GM19193 (cell line): ENCODE measurements at regions not wholly inside any gene's neighbourhood (a gene's known extent, or its start where the extent isn't known, plus 50 kb on each side); places are given as distances from the start of the nearest gene placed in this dataset.

Source experiments
- POLR2A ChIP-seq: IDR thresholded peaks from 4 replicates; pipeline ENCODE4 v1.6.1; 2011; ENCODE audit not compliant: insufficient read depth, insufficient read length; ENCODE audit errors: extremely low read depth

GRCh38 chr2:128726236-128726635, 407.6 kb upstream of the HS6ST1 start:
- no peak for TF ChIP-seq POLR2A

- TF ChIP-seq POLR2A: no peak
Observed at GRCh38 chr2:128726911-128727310, 408.2 kb upstream of the HS6ST1 start.

GRCh38 chr2:128727404-128727803, 408.7 kb upstream of the HS6ST1 start:
- TF ChIP-seq POLR2A: no peak

- TF ChIP-seq POLR2A: no peak
Observed at GRCh38 chr2:128727914-128728313, 409.2 kb upstream of the HS6ST1 start.

DNA sequence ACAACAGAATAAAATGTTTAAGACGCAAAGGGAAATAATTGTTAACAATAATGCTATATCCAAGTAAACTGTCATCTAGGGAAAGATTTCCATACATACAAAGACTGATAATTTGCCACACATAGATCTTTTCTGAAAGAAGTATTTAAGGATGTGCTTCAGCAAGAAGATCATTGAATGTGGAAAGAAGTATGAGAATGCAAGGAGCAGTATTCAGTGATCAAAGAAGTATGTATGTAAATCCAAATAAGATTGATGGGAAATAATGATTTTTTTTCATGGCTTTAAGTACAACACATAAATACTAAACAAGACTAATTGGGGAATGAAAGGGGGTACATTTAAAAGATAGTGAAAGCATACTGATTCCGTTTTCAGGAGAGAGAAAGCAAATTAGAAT, 410.4 kb upstream of the HS6ST1 start:
- no peak for TF ChIP-seq POLR2A

DNA sequence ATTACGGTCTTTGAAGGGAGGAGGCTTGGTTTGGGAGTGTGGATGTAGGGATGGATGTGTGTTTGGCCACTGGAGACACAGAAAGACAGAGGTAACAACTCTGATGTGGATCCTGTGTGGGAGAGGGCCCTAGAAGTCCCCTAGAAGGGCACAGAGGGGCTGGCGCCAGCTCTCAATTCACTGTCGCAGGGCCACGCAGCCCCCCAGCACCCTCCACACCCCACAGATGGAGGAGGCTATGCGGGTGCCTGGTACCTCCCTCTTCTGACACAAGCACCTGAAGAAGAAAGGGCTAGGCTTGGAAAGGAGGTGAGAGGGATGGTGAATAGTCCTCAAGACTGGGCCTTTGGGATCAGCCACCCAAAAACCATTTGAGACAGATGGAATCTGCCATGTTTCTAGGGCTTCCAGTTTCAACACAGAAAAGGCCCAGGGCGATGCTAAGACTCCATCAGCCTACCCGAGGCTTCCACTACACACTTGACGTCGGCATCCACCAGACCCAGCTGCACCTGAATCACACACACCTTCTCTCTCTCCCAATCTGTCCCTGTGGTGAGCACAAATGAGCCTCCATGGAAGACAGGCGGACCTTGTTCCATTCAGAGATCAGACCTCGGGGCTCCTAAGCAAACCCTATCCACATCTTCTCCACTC, 413.5 kb upstream of the HS6ST1 start:
- no peak for TF ChIP-seq POLR2A

GRCh38 chr2:128732976-128733431, 414.3 kb upstream of the HS6ST1 start:
- no peak for TF ChIP-seq POLR2A

- no peak for TF ChIP-seq POLR2A
Observed at GRCh38 chr2:128733450-128733849, 414.8 kb upstream of the HS6ST1 start.

GRCh38 chr2:128734521-128735295, 416.0 kb upstream of the HS6ST1 start:
- TF ChIP-seq POLR2A: no peak

- no peak for TF ChIP-seq POLR2A
Observed at GRCh38 chr2:128735296-128735960, 416.8 kb upstream of the HS6ST1 start.

DNA sequence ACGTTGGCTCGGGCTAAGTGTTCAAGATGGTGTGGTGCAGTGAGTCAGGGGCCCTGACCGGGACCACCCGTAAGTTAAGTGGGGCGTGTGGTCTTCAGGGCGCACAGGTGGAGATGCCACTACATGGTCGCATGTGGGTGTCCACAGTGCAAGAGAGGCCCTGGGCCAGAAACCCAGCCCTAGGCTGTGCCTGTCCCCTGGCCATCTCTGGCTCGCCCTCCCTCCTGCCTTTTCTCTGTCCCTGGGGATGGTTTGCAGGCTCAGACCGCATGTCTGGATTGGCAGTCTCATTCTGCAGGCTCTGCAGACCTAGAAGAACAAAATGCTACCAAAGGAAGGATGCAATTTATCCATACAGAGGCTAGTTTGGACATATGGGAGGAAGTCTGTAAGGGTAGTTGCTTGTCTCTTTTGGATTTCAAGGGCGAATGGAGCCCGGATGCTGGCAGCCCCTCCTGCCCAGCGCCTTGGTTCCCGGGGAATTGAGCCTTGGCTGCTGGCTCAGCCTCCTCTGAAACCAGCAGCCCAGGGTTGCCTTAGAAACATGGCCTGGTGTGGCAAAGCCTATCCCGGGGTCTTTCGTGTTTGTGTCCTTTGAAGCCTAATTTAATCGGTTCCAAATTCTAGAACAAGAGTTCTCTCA, 417.5 kb upstream of the HS6ST1 start:
- TF ChIP-seq POLR2A: no peak

- TF ChIP-seq POLR2A: no peak
Observed at GRCh38 chr2:128736689-128737545, 418.2 kb upstream of the HS6ST1 start.

DNA sequence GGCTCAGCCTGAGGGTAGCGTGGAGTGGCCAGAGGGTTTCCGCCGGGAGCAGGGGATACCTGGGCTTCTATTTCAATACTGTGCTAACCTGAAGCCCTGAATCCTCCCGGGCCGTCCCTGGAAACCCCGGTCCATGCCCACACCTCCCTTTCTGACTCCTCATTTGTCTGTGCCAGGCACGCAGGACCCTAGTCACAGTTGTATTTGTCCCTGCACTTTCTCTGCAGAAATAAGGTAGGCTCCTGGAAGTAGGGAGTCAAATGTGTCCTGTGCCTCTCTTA, 418.8 kb upstream of the HS6ST1 start:
- TF ChIP-seq POLR2A: no peak

DNA sequence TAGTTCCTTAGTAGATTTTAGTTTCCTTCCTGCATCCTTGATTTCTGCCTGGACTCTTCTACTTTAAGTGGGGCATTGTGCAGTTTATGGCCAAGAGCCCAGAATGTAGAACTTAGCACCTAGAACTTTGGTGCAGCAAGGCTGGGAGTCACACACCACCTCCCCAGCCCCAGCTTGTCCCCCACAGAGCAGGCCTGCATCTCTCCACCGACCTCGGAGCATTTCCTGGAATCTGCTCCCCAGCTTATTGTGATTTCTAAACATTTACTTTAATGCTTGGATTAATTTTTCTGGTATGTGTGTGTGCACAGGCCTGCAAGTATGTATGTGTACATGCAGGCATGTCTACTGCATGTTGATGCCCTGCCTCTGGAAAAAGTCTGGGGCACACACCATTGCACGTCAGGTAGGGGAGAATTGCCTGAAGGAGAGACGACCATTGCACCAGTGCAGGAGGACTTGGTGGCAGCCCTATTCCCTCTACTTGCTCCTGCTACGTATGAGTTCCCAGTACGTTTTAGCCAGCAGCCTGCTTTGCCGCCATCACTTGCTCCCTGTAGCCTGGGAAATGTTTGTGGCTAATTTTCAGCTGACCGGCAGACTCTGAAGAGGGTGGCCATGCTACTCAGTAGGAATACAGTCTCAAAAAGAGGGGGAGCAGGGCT, 419.9 kb upstream of the HS6ST1 start:
- TF ChIP-seq POLR2A: no peak
